HG02588 (cell line): ENCODE measurements at regions not wholly inside any gene's neighbourhood (a gene's known extent, or its start where the extent isn't known, plus 50 kb on each side); places are given as distances from the start of the nearest gene placed in this dataset.

ENCODE experiments used
- ATAC-seq: cut with Tn5 transposase; IDR thresholded peaks from one replicate; pipeline ENCODE4 v1.9.1; 2021; ENCODE audit warnings: mild to moderate bottlenecking, moderate library complexity; ENCODE audit not compliant: unreplicated experiment

DNA sequence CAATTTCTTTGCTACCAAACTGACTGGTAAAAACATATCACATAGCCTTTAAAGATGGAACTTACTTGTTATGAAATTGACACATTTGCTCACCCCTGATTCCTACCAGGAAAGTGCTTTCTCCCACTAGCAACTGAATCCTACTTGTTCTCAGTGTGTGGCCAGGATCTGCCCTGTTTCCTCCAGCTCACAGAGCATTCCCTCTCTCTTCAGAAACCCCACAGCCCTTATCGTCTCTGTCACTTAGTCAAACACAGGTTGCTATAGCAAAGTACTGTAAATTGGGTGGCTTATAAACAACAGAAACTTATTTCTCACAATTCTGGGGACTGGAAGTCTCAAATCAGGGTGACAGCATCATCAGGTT is 265.2 kb upstream of the BOD1L1 start:
- no peak for ATAC-seq

DNA sequence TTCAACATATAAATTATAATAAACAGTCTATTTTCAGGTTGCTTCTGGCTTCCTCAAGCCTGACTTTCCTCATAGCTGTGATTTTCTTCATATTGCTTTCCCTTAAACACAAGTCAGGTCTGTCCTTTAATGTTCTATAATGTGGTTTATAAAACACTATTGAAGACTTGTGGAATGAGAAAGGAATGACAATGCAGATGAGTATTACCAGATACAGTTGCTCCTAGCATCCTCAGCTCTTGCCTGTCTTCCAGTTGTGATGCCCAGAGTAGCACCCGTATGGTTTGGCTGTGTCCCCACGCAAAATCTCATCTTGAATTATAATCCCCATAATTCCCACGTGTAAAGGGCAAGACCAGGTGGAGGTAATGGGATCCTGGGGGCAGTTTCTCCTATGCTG is 265.7 kb upstream of the BOD1L1 start:
- ATAC-seq = no peak

DNA sequence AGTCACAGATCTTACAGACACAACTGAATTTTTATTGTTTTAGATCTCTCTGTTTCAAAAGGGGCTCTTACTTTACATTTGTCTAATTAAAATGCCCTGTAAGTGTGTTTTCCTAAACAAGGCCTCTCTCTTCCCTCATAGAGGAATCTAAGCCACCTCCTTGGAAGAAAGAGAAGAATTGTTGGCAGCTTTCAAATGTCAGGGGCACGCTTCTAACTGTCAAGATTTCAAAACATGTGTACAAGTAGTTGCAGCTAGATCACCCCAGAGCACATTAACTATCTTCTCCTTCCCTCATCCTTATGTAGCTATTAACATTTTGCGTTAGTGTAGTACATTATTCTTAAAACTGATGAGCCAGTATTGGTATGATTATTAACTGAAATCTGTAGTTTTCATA is 266.5 kb upstream of the BOD1L1 start:
- no peak for ATAC-seq

DNA sequence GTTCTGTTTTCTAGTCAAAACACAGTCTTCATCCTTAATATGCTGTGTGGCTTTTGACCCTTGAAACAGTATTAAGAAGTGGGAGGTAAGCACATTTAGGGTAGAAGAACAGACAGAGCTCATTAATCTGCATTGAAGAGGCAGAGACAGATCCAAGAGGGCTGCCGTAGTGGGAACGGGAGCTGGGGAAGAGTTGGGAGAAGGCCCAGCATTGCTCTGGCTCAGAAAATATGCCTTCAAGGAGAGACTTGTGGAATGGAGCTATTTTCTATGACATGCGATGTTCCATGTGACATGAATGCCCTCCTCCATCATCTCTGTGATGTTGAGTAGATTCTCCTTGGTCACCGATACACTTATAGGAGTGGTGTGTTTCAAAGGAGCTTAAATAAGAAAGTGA is 273.3 kb upstream of the BOD1L1 start:
- ATAC-seq = no peak

DNA sequence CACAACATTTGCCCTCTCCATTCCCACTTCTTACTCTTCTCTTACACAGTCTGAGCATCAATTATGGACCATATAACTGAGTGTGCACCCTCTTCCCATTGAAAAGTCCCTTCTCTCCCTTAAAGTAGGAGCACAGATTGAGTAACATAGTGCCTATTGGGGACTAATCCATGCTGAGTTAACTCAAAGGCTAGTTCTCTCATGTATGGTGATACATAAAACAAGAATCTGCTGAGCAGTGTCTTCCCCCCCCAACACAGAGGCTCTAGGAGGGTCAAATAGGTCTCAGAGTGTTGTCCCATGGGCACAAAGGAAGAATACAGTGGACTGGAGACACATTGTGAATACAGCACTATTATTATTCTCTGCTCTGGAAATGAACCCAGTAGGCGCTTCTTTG is 274.6 kb upstream of the BOD1L1 start:
- ATAC-seq = no peak

DNA sequence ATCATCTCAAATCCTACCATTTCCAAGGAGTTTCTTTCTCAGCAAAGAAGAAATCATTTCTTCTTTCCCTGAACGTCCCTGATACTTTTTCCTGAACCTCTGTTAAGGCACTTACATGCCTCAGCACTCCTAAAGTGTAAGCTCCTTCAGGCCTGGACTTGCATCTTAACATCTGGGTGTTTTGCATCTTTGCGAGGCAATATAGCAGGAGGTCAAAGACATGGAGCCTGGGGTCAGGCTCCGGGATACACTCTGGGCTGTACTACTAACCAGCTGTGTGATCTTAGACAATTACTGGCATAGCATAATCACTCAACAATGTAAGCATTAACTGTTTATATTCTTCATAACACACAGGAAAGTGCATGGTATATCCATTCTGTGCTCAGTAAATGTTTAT is 275.5 kb upstream of the BOD1L1 start:
- ATAC-seq = no peak

DNA sequence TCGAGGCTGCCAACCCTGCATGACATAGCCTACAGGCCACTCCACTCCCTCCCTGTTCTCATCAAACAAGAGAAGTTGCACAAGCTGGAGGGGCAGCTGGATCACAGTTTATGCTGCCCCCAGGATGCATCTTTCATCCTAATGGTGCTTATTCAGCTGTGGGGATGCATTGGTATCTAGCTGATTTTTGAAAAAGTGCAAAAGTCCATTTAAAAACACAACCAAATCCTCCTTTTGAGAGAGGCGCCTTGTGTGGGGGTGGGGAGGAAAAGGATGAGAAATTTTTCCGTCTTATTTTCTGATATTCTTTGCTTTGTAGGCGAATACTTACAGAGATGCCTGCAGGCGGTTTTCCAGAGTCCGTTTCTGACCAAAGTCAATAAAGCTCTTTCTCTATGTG is 276.4 kb upstream of the BOD1L1 start:
- ATAC-seq = no peak

DNA sequence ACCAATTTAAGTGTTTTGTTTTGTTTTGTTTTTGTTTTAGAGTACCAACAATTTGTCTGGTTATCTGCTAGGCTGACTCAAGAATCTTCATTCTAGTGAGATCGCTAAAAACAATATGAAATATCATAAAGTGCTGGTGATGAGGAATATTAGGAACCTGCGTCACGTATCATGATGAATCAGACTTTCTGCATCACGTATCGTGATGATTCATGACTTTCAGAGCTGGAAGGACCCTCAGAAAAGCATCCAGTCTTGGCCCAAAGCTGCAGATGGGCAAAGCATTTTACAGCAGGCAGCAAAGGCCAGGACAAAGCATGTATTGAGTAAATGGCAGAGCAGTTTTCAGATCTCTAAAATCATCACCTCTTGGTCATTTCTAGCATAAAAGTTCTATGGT is 278.0 kb upstream of the BOD1L1 start:
- ATAC-seq = no peak

DNA sequence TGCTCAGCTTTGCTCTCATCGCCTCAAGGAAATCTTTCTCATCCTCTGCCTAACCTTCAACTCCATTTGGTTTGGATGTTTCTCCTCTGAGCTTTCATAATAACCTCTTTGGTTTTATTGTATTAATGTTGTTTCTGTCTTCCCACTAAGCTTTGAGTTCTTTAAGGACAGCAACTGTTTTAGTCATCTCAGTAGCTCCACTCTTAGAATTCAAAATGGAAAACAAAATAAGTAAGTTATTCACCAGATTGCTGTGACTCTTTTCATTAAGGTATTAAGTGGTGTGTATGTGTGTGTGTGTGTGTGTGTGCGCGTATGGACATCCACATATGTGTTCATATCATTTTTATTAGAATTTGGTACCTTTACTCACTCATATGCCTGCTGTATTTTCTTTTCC is 279.2 kb upstream of the BOD1L1 start:
- no peak for ATAC-seq

DNA sequence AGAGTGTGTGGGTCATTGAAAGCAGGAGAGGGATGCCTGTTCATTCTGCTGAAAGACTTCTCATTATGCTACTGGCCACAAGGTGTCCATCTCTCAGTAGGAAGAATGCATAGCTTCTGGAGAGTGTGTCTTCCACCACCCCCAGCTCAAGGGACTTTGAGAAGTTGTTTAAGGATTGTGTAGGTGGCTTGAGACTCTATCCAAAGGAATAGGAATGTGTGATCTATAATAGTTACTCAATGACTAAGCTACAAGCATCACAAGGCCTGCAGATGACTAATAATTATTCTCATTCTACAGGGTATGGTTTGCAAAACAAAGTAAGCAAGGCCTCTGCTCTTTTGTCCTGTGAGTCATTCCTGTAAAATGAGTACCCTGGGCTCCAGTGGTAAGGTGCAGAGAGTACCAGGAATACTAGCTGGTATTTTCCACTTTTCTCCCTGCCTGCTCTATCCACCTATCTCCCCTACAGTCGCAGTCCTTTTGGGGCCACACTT is 279.8 kb upstream of the BOD1L1 start:
- ATAC-seq = no peak

DNA sequence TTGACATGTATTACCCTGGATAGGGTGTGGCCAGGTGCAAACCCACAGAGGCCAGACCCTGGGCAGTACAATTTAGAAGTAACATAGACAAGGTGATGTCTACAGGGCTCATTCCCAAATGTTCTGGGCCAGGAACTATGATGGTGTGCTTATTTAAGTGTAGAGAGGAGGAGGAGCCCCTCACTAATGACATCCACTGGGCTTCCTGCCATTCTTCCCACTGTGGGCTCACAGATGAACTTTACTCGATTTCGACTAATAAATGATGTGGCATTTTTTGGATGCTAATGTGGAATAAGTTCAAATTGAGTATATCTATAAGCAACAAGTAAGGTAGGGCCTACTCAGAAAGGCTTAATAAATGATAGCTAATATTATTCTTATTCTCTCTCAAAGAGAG is 280.9 kb upstream of the BOD1L1 start:
- ATAC-seq = no peak

DNA sequence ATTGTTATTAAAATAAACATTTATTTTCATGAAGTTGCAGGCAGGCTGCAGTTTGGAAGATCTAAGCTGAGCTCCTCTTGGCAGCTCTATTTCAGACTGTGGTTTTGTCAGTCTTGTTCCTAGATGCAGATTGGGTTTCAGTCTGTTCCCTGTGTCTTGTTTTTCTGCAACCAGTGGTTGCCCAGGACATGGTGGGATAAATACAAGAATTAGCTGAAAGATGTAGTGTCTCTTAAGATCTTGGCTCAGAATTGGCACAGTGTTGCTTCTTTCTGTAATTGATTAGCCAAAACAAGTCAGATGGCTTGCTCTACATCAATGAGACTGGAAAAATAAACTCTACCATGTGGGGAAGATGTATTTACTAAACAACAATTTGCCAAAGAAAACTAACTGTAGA is 283.0 kb upstream of the BOD1L1 start:
- ATAC-seq = no peak

DNA sequence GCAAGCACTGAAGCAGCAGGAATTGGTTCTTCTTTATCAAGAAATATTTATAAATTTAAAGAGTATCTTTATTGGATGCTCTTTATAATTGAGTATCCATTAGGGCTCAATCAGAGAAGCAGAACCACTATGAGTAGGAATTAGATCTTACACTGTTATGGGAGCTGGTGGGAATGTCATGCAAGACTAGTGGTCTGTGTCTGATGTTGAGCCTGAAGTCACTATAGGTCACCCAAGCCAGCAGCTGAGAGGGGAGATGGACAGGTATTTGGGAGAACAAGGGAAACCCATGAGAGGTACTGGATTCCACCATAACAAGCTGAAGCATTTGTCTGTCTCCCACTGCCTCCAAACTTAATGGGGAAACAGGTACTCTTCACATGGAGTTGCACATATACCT is 283.7 kb upstream of the BOD1L1 start:
- ATAC-seq = no peak

DNA sequence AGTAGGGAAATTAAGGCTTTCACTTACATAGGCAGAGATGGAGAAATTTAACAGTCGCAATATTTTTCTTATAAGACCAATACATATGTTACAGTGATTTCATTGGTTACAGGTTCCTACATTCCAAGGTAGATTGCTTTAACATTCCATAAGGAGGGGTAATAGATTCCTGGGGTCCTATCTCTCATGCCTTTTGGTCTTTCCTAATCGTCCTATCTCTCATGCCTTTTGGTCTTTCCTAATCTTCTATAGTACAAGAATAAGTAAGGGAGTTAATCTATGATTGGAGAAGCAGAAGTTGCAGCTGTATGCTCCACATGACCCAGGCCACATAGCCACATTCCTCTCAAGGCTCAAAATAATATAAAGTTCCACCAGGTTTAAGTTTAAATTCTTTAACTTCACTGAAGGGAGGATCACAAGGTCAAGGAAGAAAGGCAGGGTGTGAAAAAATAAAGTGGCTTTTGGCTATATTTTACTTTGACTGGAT is 285.0 kb upstream of the BOD1L1 start:
- ATAC-seq = no peak

DNA sequence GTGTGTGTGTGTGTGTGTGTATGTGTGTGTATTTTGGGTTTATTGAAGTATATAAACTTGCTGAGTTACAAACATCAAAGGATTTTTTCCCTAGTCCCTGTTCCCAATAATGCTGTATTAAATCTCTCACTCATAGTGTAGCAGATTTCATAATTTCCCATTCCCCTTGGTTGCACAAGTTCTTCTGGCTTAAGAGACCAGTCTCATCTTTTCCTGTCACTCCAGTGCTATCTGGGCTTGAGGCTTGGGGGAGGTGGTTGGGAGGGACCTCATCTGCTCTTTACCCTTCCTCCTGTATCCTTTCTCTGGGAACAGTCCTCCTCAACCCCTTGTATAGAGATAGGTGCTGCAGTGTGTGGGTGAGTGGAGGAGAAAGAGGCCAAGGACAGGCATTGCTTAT is 285.4 kb upstream of the BOD1L1 start:
- no peak for ATAC-seq

DNA sequence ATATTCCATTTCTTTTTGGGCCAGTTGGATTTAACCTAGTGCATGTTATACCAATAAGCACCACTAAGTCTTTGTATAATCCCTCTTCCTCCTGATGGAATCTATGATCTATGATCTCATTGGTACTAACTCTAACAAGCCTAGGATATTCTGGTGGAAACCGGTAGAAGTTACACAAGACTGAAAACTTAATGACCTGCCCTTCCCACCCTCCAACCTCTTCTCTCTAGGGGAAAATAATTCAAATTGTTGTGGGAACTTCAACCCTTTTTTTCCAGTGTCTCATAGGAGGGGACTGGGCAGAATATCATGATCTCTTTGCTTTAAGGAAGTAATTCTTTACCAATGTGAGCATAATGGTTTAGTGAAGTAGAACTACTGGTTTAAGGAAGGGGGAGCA is 289.5 kb upstream of the BOD1L1 start:
- ATAC-seq = no peak

DNA sequence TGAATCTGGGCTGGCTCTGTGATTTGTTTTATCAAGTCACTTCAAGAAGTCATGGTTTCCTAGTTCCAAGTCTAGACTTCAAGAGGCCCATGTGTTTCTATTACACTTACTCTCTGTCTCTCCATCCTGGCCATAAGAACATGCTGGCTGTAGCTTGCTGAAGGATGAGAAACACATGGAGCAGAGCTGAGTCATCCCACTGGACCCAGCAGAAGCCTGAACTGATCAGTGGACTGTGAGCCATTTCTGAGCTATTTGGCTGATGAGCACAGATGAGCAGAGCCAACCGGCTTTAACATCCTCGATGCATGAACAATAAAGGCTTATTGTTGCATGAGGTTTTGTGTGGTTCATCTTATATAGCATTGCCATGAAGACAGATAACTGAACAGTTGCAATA is 290.6 kb upstream of the BOD1L1 start:
- no peak for ATAC-seq

DNA sequence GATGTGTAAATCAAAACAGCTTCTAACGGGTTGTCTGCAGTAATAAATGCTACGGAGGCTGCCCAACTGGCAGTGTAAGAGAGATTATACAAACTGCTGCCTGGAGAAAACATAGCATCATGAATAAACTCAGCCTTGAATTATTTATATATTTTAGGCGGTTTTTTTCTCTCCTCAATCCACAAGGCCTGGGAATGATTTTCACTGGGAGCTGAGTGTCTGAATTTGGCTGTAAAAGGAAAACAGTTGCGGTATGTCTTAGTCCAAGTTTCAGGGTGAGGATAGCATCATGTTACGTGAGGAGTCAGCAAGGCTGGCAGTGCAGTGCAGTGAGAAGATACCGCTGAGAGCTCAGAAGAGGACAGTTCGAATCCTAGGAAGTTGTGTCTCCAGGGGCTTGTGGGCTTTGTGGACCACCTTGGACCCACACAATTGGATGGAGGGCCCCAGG is 291.5 kb upstream of the BOD1L1 start:
- ATAC-seq = no peak

DNA sequence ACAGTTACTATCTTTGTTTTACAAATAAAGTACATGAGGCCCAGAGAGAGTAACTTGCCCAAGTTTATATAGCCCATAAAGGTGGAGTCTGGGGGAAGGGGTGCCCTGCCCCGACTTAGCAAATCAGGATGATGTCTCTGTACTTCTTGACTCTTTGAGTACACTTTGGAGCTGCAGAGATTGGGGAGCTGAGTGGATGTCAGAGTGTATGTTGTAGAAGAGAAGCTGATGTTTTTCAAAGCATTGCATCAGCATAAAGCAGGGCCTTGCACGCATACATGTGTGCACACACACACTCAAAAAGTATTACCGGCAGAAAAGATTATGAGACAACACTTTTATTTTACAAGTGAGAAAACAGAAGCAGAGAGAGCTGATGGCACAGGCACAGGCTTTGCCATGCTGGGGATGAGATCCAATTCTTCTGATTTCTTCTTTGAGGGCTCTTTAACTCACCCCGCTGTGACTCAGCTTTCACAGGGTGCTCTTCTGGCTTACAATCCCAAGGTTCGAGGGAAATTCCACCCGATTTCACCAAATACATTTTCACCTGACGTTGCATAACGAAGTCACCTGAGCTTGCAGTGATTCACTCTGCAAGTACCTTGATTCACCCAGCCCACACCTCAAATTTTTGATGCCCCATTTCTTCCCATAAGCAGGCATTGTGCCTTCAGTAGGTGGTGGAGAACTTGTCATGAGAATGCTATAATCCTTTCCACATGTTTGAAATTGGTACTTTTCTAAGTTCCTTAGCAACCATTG is 292.8 kb upstream of the BOD1L1 start:
- no peak for ATAC-seq

DNA sequence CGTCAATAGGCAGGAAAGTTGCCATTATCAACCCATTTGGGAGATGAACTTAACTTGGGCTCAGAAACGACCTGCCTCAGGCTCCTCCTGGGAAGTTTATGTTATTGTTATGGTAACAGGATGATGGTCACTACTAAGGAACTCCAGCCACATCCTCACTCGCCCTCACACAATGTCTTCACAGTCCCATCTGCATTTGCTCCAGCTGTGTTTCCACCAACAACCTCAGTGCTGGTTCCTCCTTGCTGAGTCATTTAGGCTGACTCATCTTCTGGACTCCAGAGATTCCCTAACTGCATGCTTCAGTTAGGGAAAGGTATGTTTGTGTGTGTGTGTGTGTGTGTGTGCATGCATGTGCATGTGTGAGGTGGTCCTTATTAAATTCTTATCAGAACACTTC is 293.4 kb upstream of the BOD1L1 start:
- no peak for ATAC-seq

DNA sequence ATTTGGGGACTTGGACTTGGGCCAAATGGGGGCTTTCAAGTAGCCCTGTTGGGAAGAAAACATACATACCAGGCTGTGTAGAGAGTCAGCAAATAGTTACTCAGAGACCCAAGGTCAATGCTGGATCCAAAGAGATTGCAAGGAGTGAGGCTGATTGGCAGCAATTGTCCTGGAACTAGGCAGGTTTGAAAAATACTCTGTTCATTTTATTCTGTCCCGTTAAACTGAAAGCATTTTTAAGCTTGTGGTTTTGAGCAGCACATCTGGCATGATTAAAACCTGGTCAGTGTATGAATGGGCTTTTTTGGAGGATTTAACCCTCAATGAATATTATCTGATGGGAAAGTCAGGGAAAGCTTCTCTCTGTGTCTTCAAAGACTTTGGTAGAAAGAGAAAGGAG is 294.3 kb upstream of the BOD1L1 start:
- ATAC-seq = no peak

DNA sequence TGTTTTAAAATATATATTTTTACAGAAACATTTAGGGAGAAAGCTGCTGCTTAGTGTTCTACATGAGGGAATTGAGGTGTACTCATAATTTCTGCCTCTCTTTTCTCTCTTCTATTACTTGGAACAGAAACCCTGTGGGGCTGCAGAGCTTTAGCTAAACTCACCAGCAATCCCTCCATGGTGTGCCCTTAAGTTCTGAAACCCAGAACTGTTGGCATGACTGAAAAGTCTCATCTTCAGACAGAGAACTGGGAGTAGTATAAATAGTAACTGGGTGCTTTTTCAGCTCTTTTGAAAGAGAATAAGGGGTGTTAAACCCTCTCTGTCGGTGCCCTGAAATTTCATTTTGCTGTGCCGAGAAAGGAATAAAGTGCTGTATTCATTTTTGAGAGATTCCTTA is 294.9 kb upstream of the BOD1L1 start:
- peak; percentile 48 for ATAC-seq
